Breast epithelium (tissue), 3 donors: ENCODE measurements at regions not wholly inside any gene's neighbourhood (a gene's known extent, or its start where the extent isn't known, plus 50 kb on each side); places are given as distances from the start of the nearest gene placed in this dataset.

ENCODE experiments used
- POLR2A ChIP-seq: fragments of 450-650 bp; IDR thresholded peaks from one replicate; pipeline ENCODE4 v1.6.1; 2016; ENCODE audit warnings: antibody characterized with exemption, mild to moderate bottlenecking, moderate library complexity
- POLR2AphosphoS5 ChIP-seq, 3 donors: sonication (generic); formaldehyde crosslinking; IDR thresholded peaks; one replicate each; pipeline ENCODE4 v1.6.1; 2017; ENCODE audit warnings: antibody characterized with exemption in 3 of 3
- TF ChIP-seq, protein P1 (sequence below), 3 donors: fragments of 450-650 bp; IDR thresholded peaks; one replicate each; pipeline ENCODE4 v1.5.1; 2016 to 2017; ENCODE audit warnings: antibody characterized with exemption in 3 of 3, mild to moderate bottlenecking in 3 of 3, moderate library complexity in 3 of 3

DNA sequence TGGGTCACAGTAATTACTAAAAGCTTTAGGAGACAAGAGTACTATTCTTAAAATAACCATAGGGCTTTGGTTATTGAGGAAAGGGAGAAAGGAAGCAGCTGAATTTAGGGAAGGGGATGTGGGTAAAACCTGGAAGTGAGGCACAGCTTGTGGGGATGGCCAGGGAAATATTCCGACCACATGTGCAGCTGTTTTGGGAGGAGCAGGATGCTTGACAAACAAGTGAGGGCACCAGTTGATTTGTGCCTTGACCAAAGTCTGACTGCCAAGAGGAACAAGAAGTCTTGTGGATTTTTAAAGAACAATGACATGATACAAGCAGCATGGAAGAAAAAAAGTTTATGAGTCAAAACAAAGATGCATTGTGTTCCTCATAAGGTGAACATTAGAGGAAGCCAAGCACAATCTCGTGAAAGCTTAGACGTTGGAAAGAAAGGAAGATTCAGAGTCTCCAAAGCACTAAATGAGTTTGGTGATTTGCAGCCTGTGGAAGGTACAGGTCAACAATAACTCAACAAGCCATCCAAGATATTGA lies 108.5 kb upstream of the GPC6 start:
- TF ChIP-seq, protein P1, sequence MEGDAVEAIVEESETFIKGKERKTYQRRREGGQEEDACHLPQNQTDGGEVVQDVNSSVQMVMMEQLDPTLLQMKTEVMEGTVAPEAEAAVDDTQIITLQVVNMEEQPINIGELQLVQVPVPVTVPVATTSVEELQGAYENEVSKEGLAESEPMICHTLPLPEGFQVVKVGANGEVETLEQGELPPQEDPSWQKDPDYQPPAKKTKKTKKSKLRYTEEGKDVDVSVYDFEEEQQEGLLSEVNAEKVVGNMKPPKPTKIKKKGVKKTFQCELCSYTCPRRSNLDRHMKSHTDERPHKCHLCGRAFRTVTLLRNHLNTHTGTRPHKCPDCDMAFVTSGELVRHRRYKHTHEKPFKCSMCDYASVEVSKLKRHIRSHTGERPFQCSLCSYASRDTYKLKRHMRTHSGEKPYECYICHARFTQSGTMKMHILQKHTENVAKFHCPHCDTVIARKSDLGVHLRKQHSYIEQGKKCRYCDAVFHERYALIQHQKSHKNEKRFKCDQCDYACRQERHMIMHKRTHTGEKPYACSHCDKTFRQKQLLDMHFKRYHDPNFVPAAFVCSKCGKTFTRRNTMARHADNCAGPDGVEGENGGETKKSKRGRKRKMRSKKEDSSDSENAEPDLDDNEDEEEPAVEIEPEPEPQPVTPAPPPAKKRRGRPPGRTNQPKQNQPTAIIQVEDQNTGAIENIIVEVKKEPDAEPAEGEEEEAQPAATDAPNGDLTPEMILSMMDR (IDR thresholded peaks at IDR 0.05) = no peak
- TF ChIP-seq POLR2AphosphoS5 (IDR thresholded peaks at IDR 0.05) (no peak), POLR2A (no peak)
